GM12878 (cell line): ENCODE measurements at regions not wholly inside any gene's neighbourhood (a gene's known extent, or its start where the extent isn't known, plus 50 kb on each side); places are given as distances from the start of the nearest gene placed in this dataset.
A peak's percentile ranks its signal among the peaks of the same experiment; 100 is the strongest.

Experiments
- ATAC-seq: fragments of 200-7000 bp; cut with Tn5 transposase; 3 replicates; pipeline ENCODE4 v1.9.1; 2020; ENCODE audit warnings: mild to moderate bottlenecking, moderate library complexity
- BruUV-seq: library from RNA; stranded (reverse); fragments of 400-500 nt; replicated peaks from 2 replicates; lab custom pipeline; 2021; lab: Mats Ljungman, UMichigan
- CTCF ChIA-PET: fragments of 300-600 bp; sonication (Branson Sonifier 250); formaldehyde crosslinking; extraction: SDS; loops from one replicate; lab custom pipeline; 2021; ENCODE audit warnings: inconsistent platforms; lab: Yijun Ruan, JAX
- POLR2A ChIA-PET: fragments of 350-600 bp; formaldehyde crosslinking; extraction: SDS; loops from one replicate; lab custom pipeline; 2021; ENCODE audit warnings: inconsistent platforms; lab: Charles Lee
- RAD21 ChIA-PET: fragments of 300-600 bp; sonication (Branson Sonifier 250); formaldehyde crosslinking; loops from one replicate; lab custom pipeline; 2023; ENCODE audit warnings: antibody characterized with exemption; ENCODE audit not compliant: unreplicated experiment; lab: Charles Lee
- SMC1A ChIA-PET: fragments of 300-600 bp; sonication (Branson Sonifier 250); formaldehyde crosslinking; loops from one replicate; lab custom pipeline; 2023; ENCODE audit not compliant: unreplicated experiment, uncharacterized antibody; lab: Charles Lee
- DNase-seq: peaks from one replicate; pipeline ENCODE4 v3.0.0-alpha.2; 2011; ENCODE audit warnings: low read depth, low spot score
- FAIRE-seq: peaks from 3 replicates; lab custom pipeline; 2011; peaks lifted over from hg19 to GRCh38; lab: Jason Lieb, UNC
- H2AFZ ChIP-seq: 2 replicates; pipeline ENCODE4 v1.6.0; 2011; ENCODE audit warnings: low read depth, low read length, control low read depth; ENCODE audit not compliant: control insufficient read depth
- H3K27ac ChIP-seq: 2 replicates; pipeline ENCODE4 v1.5.1; 2011; ENCODE audit warnings: control low read depth; ENCODE audit not compliant: control insufficient read depth, insufficient read depth
- H3K27me3 ChIP-seq, 2 experiments: replicated peaks in 1 of 2; 2 replicates each; pipeline versions ENCODE4 v1.6.0 to v1.6.1; 2011; ENCODE audit warnings: low read length in 1 of 2; ENCODE audit not compliant: control insufficient read depth in 2 of 2, insufficient read depth in 2 of 2
- H3K36me3 ChIP-seq, 2 experiments: 2 replicates each; pipeline ENCODE4 v1.5.1; 2011; ENCODE audit warnings: low read length in 1 of 2; ENCODE audit not compliant: control insufficient read depth in 2 of 2, insufficient read depth in 2 of 2
- H3K4me1 ChIP-seq: 2 replicates; pipeline ENCODE4 v1.6.1; 2011; ENCODE audit warnings: mild to moderate bottlenecking, low read length, moderate library complexity, mixed read lengths; ENCODE audit not compliant: control insufficient read depth, insufficient read depth
- H3K4me2 ChIP-seq: 2 replicates; pipeline ENCODE4 v1.6.0; 2011; ENCODE audit warnings: control low read depth; ENCODE audit not compliant: control insufficient read depth, insufficient read depth
- H3K4me3 ChIP-seq: fragments of 200-600 bp; sonication (generic); 2 replicates; pipeline ENCODE4 v1.5.1; 2016
- H3K79me2 ChIP-seq: 2 replicates; pipeline ENCODE4 v1.6.0; 2011; ENCODE audit warnings: low read length; ENCODE audit not compliant: control insufficient read depth, insufficient read depth
- H3K9ac ChIP-seq: 2 replicates; pipeline ENCODE4 v1.8.0; 2011; ENCODE audit warnings: low read length, control low read depth, mixed read lengths; ENCODE audit not compliant: control insufficient read depth, insufficient read depth
- H3K9me3 ChIP-seq: replicated peaks from 3 replicates; pipeline ENCODE4 v1.5.1; 2011; ENCODE audit warnings: mild to moderate bottlenecking, low read length; ENCODE audit not compliant: control insufficient read depth, insufficient read depth
- H4K20me1 ChIP-seq: 2 replicates; pipeline ENCODE4 v1.6.0; 2011; ENCODE audit not compliant: control insufficient read depth, insufficient read depth
- CEBPB ChIP-seq, 2 experiments: fragments of 150-350 bp in 1 of 2; IDR thresholded peaks; 2 replicates each; pipeline ENCODE4 v1.6.1; 2012 to 2014; ENCODE audit warnings: low read depth in 2 of 2, low read length in 2 of 2, borderline replicate concordance in 1 of 2, inconsistent platforms in 1 of 2
- CHD2 ChIP-seq: IDR thresholded peaks from 2 replicates; pipeline ENCODE4 v1.6.1; 2011; ENCODE audit warnings: low read depth, low read length, improper control_type of control experiment, borderline replicate concordance
- ETV6 ChIP-seq, 2 experiments: fragments of 450-650 bp in 1 of 2; IDR thresholded peaks in 1 of 2; conservative IDR thresholded peaks in 1 of 2; 2 replicates each; pipeline ENCODE4 v1.6.1; 2014; ENCODE audit warnings: antibody characterized with exemption in 1 of 2, borderline replicate concordance in 1 of 2, low read depth in 1 of 2, mild to moderate bottlenecking in 1 of 2, moderate library complexity in 1 of 2
- IKZF1 ChIP-seq: fragments of 450-650 bp; conservative IDR thresholded peaks from 2 replicates; pipeline ENCODE4 v1.6.1; 2017; ENCODE audit warnings: antibody characterized with exemption, mild to moderate bottlenecking
- NR2C1 ChIP-seq: fragments of 450-650 bp; IDR thresholded peaks from 2 replicates; pipeline ENCODE4 v1.6.1; 2017; ENCODE audit warnings: antibody characterized with exemption, mild to moderate bottlenecking, moderate library complexity
- NR2F1 ChIP-seq: fragments of 450-650 bp; conservative IDR thresholded peaks from 2 replicates; pipeline ENCODE4 v1.6.1; 2017; ENCODE audit warnings: mild to moderate bottlenecking
- POLR2AphosphoS2 ChIP-seq: IDR thresholded peaks from 2 replicates; pipeline ENCODE4 v1.6.1; 2011; ENCODE audit warnings: low read depth, mild to moderate bottlenecking, low read length, improper control_type of control experiment, moderate library complexity
- RAD21 ChIP-seq: IDR thresholded peaks from 2 replicates; pipeline ENCODE4 v1.6.1; 2011; ENCODE audit warnings: mild to moderate bottlenecking, low read depth, low read length, moderate library complexity; ENCODE audit not compliant: insufficient read depth
- TCF12 ChIP-seq: IDR thresholded peaks from 2 replicates; pipeline ENCODE4 v1.6.1; 2011; ENCODE audit warnings: low read depth, mild to moderate bottlenecking, low read length
- ZNF384 ChIP-seq: IDR thresholded peaks from 2 replicates; pipeline ENCODE4 v1.6.1; 2012; ENCODE audit warnings: low read depth, mild to moderate bottlenecking, low read length, improper control_type of control experiment, borderline replicate concordance
- WGBS: methylation state at CpG from one replicate; pipeline ENCODE4 v1.1.6; 2016; ENCODE audit warnings: low lambda C conversion rate; ENCODE audit not compliant: insufficient replicate concordance, insufficient coverage; ENCODE audit errors: missing lambda C conversion rate; 5-methylcytosine and 5-hydroxymethylcytosine counted together
- in situ Hi-C: fragments of 300-500 bp; cut with MboI; formaldehyde crosslinking; loops from 9 replicates; pipeline ENCODE4 v1.14.3; 2018; ENCODE audit warnings: mixed read lengths
- intact Hi-C: fragments of 100-400 bp; cut with micrococcal nuclease; formaldehyde crosslinking; loops from one replicate; pipeline ENCODE4 v1.14.2; 2022; ENCODE audit not compliant: unreplicated experiment
- TF ChIP-seq, protein P1 (sequence below): fragments of 150-350 bp; IDR thresholded peaks from 2 replicates; pipeline ENCODE4 v1.6.1; 2016; ENCODE audit warnings: low read depth, low read length
- TF ChIP-seq, protein P2 (sequence below): IDR thresholded peaks from 2 replicates; pipeline ENCODE4 v1.6.1; 2012; ENCODE audit warnings: low read depth, low read length, improper control_type of control experiment

DNA sequence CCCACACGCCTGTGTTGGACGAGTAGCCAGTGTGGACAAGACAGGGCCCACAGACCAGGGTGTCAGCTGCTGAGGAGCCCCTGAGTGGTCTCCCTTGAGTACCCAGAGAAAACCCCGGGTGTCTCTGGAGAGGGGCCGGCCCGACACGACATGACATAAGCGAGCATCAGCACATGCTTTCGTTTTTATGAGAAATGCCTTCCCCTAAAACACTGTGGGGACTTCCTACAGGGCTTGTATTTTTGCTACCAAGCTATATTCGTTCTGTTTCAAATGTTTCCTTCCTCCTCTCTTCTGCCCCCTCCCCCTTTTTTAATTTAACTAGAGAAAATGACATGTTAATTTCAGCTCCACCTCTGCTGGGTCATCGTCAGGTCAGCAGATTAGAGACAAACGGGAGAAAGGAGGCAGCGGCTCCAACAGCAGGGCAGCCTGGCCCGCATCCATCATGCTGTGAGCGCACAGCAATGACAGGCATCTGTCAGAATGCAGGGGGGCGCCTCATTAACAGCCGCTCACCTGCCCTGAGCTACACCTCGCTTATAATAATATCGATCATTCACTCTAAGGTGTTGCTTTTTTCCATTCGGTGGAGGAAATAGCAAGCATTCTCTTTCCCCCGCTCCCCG, 286.2 kb downstream of the ZNF516 start:
- Histone ChIP-seq H3K4me3 (0 out of 2 replicates have a peak overlapping the region, but pooled peaks have one; percentile 16), H3K79me2 (no peaks in the 10 kb centered on the region), H3K36me3 (no peaks in the 10 kb centered on the region), H2AFZ (peak overlapping the region; percentile 51), H3K27ac (no peak overlapping the region), H4K20me1 (no peaks in the 10 kb centered on the region), H3K4me2 (peak overlapping the region; percentile 30), H3K9ac (no peak overlapping the region), H3K9me3 (no peaks in the 10 kb centered on the region), H3K4me1 (no peaks in the 10 kb centered on the region), H3K27me3 (no peaks in the 10 kb centered on the region)
- TF ChIP-seq, protein P1, sequence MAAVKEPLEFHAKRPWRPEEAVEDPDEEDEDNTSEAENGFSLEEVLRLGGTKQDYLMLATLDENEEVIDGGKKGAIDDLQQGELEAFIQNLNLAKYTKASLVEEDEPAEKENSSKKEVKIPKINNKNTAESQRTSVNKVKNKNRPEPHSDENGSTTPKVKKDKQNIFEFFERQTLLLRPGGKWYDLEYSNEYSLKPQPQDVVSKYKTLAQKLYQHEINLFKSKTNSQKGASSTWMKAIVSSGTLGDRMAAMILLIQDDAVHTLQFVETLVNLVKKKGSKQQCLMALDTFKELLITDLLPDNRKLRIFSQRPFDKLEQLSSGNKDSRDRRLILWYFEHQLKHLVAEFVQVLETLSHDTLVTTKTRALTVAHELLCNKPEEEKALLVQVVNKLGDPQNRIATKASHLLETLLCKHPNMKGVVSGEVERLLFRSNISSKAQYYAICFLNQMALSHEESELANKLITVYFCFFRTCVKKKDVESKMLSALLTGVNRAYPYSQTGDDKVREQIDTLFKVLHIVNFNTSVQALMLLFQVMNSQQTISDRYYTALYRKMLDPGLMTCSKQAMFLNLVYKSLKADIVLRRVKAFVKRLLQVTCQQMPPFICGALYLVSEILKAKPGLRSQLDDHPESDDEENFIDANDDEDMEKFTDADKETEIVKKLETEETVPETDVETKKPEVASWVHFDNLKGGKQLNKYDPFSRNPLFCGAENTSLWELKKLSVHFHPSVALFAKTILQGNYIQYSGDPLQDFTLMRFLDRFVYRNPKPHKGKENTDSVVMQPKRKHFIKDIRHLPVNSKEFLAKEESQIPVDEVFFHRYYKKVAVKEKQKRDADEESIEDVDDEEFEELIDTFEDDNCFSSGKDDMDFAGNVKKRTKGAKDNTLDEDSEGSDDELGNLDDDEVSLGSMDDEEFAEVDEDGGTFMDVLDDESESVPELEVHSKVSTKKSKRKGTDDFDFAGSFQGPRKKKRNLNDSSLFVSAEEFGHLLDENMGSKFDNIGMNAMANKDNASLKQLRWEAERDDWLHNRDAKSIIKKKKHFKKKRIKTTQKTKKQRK: no peak
- no peak for TF ChIP-seq IKZF1
- no peak for TF ChIP-seq ETV6 (conservative IDR thresholded peaks at IDR 0.05 in 1 of 2, IDR thresholded peaks at IDR 0.05 in 1 of 2; ENCODE audit: borderline replicate concordance in 1 of 2, low read depth in 1 of 2)
- no peak for TF ChIP-seq CHD2
- no peak for TF ChIP-seq POLR2AphosphoS2
- TF ChIP-seq ZNF384: no peak
- no peak for TF ChIP-seq NR2F1
- no peak for TF ChIP-seq TCF12
- no peak for TF ChIP-seq CEBPB (IDR thresholded peaks at IDR 0.05; ENCODE audit: borderline replicate concordance in 1 of 2, low read depth in 2 of 2, low read length in 2 of 2)
- TF ChIP-seq, protein P2, sequence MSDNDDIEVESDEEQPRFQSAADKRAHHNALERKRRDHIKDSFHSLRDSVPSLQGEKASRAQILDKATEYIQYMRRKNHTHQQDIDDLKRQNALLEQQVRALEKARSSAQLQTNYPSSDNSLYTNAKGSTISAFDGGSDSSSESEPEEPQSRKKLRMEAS: no peak
- no peak for TF ChIP-seq NR2C1
- TF ChIP-seq RAD21: no peak
- 43% methylated on average over 21 of the region's 21 CpGs for WGBS
- in situ Hi-C loops: no loop called here
- peak; percentile 81 for ATAC-seq
- BruUV-seq: no TSS peak
- no peak for FAIRE-seq
- intact Hi-C loops: no loop called here
- CTCF ChIA-PET: interaction anchor here (0.9 kb wide), 1 partner anchor 45 kb away, joined by 3 read pairs; no protein-coding TSS in a partner anchor
- RAD21 ChIA-PET: interaction anchor here (0.6 kb wide), 1 partner anchor 479 kb away, joined by 3 read pairs; no protein-coding TSS in a partner anchor
- DNase-seq: no peak
- POLR2A ChIA-PET: no interaction called here
- SMC1A ChIA-PET: interaction anchor here (0.6 kb wide), 1 partner anchor 735 kb away, joined by 3 read pairs; no protein-coding TSS in a partner anchor
